ENCODE measurements at regions not wholly inside any gene's neighbourhood (a gene's known extent, or its start where the extent isn't known, plus 50 kb on each side); places are given as distances from the start of the nearest gene placed in this dataset.

DNA sequence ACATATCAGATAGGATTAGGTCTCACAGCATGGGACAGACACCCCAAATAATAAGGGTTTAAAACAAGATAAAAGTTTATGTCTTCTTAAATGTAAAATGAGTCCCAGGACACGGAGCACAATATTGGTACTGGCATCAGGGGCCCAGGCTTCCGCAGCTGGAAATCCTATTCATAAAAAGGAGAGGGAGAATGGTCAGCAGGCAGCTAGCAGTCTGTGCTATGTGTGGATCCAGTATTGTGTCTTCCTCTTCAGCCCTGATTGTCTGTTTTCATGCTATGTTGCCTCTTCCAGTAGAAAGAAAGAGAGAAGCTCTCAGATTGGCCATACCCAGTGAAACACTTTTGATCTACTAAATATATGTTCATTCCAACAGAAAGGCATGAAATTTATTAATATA is 319.3 kb upstream of the SLCO3A1 start (continued):
- TF ChIP-seq POLR2A (IDR thresholded peaks at IDR 0.05; ENCODE audit: borderline replicate concordance, extremely low read depth, insufficient read depth, insufficient read length) (no peak), EZH2 (IDR thresholded peaks at IDR 0.05) (no peak), ZNF274 (IDR thresholded peaks at IDR 0.05; ENCODE audit: low read depth, low read length) (no peak), RAD21 (IDR thresholded peaks at IDR 0.05; ENCODE audit: low read depth) (no peak), SP1 (IDR thresholded peaks at IDR 0.05; ENCODE audit: low read depth) (no peak), ELF1 (IDR thresholded peaks at IDR 0.05; ENCODE audit: borderline replicate concordance, low read depth) (no peak), JUND (IDR thresholded peaks at IDR 0.05) (no peak)
- TF ChIP-seq, protein P1, sequence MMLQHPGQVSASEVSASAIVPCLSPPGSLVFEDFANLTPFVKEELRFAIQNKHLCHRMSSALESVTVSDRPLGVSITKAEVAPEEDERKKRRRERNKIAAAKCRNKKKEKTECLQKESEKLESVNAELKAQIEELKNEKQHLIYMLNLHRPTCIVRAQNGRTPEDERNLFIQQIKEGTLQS (IDR thresholded peaks at IDR 0.05): no peak
- TF ChIP-seq, protein P2, sequence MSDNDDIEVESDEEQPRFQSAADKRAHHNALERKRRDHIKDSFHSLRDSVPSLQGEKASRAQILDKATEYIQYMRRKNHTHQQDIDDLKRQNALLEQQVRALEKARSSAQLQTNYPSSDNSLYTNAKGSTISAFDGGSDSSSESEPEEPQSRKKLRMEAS (IDR thresholded peaks at IDR 0.05): no peak

DNA sequence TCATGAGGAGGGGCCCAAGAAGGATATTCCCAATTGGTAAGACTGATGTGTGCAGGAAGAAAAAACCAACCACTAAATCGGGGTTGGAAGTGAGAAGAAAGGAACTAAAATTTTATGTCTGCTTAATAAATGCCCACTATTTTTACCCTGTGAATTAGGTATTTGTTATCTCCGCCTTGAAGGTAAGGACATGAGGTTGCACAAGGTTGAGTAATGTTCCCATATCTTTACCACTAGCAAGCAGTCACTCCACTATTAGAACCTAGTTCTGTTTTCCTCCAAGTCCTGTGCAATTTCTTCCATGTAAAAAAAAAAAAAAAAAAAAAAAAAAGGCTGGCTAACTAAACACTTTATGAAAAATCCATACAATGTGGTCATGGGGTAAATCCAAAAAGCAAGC is 318.5 kb upstream of the SLCO3A1 start:
- no peak overlapping the region for H2AFZ ChIP-seq (ENCODE audit: low read depth, low read length, poor library complexity, severe bottlenecking)
- no TSS peak for BruUV-seq (replicated peaks)
- ChIA-PET CTCF (no interaction called here), RAD21 (ENCODE audit: low non-redundant PET in 1 of 2, low total read pairs in 2 of 2, uncharacterized antibody in 2 of 2, unreplicated experiment in 2 of 2) (no interaction called here), POLR2A (no interaction called here)
- no peak for ATAC-seq
- H3K36me3 ChIP-seq (ENCODE audit: control insufficient read depth in 1 of 2, insufficient read depth in 2 of 2, low read length in 2 of 2): no peaks in the 10 kb centered on the region
- no peaks in the 10 kb centered on the region for H3K9me2 ChIP-seq (ENCODE audit: insufficient read depth)
- intact Hi-C loops (cut with micrococcal nuclease): no loop called here
- no peak overlapping the region for H3K9ac ChIP-seq (ENCODE audit: low read length)
- no peaks in the 10 kb centered on the region for H3K79me2 ChIP-seq (ENCODE audit: insufficient read depth, low read length)
- no peak overlapping the region for H3K27ac ChIP-seq (ENCODE audit: low read depth, low read length)
- DNase-seq (ENCODE audit: low read depth, low spot score): no peak
- peaks cover 16% of the 10 kb centered on the region; the same call in 1 of the 2 replicates for H3K27me3 ChIP-seq (ENCODE audit: insufficient read depth, low read length)
- H3K9me3 ChIP-seq (ENCODE audit: control insufficient read depth in 1 of 2, insufficient read depth in 1 of 2, low read depth in 1 of 2, low read length in 2 of 2): no peaks in the 10 kb centered on the region
- no peak overlapping the region for H3K4me2 ChIP-seq (ENCODE audit: low read length)
- H3K4me1 ChIP-seq (ENCODE audit: control insufficient read depth in 1 of 2, insufficient read depth in 2 of 2, low read length in 2 of 2): peaks cover 0 to 6% of the 10 kb centered on the region in 2 experiments; a peak in 1 of 4 replicates
- H4K20me1 ChIP-seq (ENCODE audit: insufficient read depth): no peaks in the 10 kb centered on the region
- TF ChIP-seq JUND (IDR thresholded peaks at IDR 0.05): no peak
- no peak overlapping the region for H3K4me3 ChIP-seq (replicated peaks in 1 of 2; ENCODE audit: low read depth in 1 of 2, low read length in 2 of 2)

DNA sequence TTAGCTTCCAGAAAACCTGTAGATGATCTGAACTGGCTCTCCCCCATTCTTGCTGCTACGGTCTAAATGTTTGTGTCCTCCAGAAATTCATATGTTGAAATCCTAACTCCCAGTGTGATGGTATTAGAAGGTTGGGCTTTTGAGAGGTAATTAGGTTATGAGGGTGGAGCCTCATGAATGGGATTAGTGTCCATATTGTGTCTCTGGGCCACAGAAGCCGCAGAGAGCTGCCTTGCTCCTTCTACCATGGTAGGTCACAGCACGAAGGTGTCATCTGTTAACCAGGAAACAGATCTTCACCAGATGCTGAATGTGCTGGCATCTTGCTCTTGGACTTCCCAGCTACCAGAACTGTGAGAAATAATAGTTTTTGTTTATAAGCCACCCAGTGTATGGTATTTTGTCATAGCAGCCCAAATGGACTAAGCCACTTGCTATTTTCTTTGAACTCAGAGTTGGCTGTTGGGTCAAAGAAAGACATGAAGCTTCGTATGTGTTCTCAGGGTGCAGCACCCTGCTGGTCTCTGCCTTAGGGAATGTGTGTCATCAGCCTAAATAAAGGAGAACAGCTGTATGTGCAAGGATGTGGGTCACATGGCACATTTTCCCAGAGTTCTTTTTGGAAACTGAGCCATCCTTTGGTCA is 317.5 kb upstream of the SLCO3A1 start:
- no peak overlapping the region for H3K27ac ChIP-seq (ENCODE audit: low read depth, low read length)
- intact Hi-C loops (cut with micrococcal nuclease): no loop called here

More for the DNA sequence above, 317.5 kb upstream of the SLCO3A1 start:
- RAD21 ChIA-PET (ENCODE audit: low non-redundant PET in 1 of 2, low total read pairs in 2 of 2, uncharacterized antibody in 2 of 2, unreplicated experiment in 2 of 2): no interaction called here
- H3K4me3 ChIP-seq (replicated peaks in 1 of 2; ENCODE audit: low read depth in 1 of 2, low read length in 2 of 2): no peak overlapping the region
- no peaks in the 10 kb centered on the region for H3K36me3 ChIP-seq (ENCODE audit: control insufficient read depth in 1 of 2, insufficient read depth in 2 of 2, low read length in 2 of 2)
- no peak overlapping the region for H3K4me2 ChIP-seq (ENCODE audit: low read length)
- no peak overlapping the region for H3K9ac ChIP-seq (ENCODE audit: low read length)
- peaks cover 16% of the 10 kb centered on the region; the same call in 1 of the 2 replicates for H3K27me3 ChIP-seq (ENCODE audit: insufficient read depth, low read length)
- H2AFZ ChIP-seq (ENCODE audit: low read depth, low read length, poor library complexity, severe bottlenecking): no peak overlapping the region
- no peaks in the 10 kb centered on the region for H3K9me3 ChIP-seq (ENCODE audit: control insufficient read depth in 1 of 2, insufficient read depth in 1 of 2, low read depth in 1 of 2, low read length in 2 of 2)
- no TSS peak for BruUV-seq (replicated peaks)
- no peak for ATAC-seq
- peaks cover 0 to 6% of the 10 kb centered on the region in 2 experiments; a peak in 1 of 4 replicates for H3K4me1 ChIP-seq (ENCODE audit: control insufficient read depth in 1 of 2, insufficient read depth in 2 of 2, low read length in 2 of 2)
- POLR2A ChIA-PET: no interaction called here
- H3K9me2 ChIP-seq (ENCODE audit: insufficient read depth): no peaks in the 10 kb centered on the region
- H4K20me1 ChIP-seq (ENCODE audit: insufficient read depth): no peaks in the 10 kb centered on the region
- CTCF ChIA-PET: no interaction called here
- no peaks in the 10 kb centered on the region for H3K79me2 ChIP-seq (ENCODE audit: insufficient read depth, low read length)
- TF ChIP-seq SP1 (IDR thresholded peaks at IDR 0.05; ENCODE audit: low read depth): no peak
- no peak for TF ChIP-seq SIN3A (IDR thresholded peaks at IDR 0.05; ENCODE audit: low read depth)
- TF ChIP-seq POLR2AphosphoS5 (IDR thresholded peaks at IDR 0.05; ENCODE audit: low read depth, low read length): no peak
- no peak for DNase-seq (ENCODE audit: low read depth, low spot score)

Data from HCT116 (cell line).